Cardiac septum (tissue), 1 donor: ENCODE measurements at regions not wholly inside any gene's neighbourhood (a gene's known extent, or its start where the extent isn't known, plus 50 kb on each side); places are given as distances from the start of the nearest gene placed in this dataset.
"Not testable (repeated sequence)": the region's sequence is repeated elsewhere in the genome, so short reads cannot be mapped to it uniquely, and the experiment has no call there.

ENCODE experiments used
- DNase-seq: peaks from one replicate; pipeline ENCODE4 v3.0.0-alpha.2; 2020; ENCODE audit warnings: low spot score
- intact Hi-C: fragments of 100-400 bp; cut with DNase I; formaldehyde crosslinking; loops from one replicate; pipeline ENCODE4 v1.14.0; 2022
- donor health status: DM: no; HTN: no; CAD: no.

DNA sequence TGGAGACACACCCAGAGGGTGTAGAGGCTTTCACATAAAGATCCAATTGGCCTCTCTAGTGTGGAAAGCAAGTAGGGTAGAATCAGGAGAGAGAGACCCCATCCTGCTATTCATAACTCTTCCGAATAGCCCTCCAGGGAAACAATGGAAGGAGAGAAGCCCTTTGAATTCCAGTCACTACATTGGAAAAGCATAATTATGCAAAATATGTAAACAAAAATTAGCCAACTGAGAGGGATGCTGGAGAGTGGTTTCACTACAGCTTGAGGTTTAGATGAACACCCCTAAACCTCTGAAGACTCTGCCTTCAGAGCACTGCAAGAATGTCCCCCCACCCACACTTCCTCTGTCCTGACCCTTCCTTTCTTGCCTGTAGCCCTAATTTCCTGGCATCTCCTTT lies 197.3 kb upstream of the ANKRD55 start:
- no peak for DNase-seq
- intact Hi-C loops: no loop called here

DNA sequence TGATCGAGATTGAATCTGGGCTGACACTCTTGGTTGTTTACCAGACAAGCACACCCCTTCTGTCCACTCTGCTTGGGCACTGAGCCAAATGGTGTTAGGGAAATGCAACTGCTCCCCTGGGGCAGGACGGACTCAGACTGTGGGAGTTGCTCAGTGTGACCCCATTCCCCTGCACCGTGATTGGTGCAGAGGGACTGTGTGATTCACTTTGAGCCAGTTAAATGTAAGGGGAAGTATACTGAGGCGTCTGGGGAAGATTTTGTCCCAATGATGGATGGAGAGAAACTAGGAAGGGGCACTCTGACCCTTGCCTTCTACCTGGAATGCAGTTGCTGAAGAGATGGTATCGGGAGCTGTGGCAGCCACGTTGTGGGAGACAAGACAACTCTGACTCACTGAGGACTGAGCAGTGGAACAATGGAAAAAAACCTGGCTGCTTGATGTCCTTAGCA lies 196.0 kb upstream of the ANKRD55 start:
- DNase-seq: no peak
- intact Hi-C loops: no loop called here

DNA sequence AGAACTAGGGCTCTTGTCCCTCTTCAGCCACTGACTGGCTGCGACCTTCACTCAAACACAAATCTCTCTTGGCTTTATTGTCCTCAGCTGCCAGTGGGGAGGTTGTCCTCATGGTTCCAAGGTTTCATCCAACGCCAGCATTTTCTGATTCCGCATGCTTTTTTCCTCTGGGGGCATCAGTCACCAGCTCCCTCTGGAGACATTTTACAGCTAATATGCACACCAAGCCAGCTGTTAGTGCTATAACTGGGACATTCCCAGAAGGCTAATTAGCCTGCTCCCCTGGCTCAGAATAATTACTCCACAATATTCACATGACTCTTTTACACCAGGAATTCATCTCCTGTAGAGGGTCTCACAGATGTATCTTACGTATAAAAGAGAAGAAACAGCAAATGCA lies 193.6 kb upstream of the ANKRD55 start:
- intact Hi-C loops: no loop called here
- no peak for DNase-seq

DNA sequence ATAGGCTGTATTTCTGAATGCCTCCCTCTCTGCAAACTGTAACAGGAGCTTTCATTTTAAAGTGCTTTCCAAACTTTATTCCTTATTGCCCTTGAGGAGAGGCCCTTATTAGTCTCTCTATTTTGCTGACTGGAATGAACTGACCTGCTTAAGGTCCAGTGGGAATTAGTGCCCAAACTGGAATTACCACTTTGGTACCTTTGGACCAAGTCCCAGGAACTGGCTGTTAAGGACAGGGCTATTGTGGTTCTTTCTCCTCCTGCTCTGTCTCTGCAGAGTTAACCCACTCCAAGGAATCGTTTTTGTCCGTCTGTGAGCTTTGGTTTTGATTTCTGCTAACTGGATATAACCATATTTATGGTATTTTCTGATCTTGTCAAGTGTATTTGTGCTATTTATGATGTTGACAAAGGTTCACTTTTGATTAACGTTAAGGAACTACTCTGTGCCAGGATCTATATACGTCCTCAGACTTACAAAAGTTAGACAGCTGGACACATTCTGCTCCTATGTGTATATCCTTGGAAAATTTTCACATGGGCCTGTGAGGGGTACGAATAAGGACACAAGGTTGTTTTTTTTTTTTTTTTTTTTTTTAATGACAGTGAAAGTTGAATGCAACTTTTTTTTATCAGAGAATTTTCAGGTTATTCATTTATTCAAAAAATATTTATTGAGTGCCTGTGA lies 189.1 kb upstream of the ANKRD55 start:
- DNase-seq: no peak
- intact Hi-C loops: no loop called here

DNA sequence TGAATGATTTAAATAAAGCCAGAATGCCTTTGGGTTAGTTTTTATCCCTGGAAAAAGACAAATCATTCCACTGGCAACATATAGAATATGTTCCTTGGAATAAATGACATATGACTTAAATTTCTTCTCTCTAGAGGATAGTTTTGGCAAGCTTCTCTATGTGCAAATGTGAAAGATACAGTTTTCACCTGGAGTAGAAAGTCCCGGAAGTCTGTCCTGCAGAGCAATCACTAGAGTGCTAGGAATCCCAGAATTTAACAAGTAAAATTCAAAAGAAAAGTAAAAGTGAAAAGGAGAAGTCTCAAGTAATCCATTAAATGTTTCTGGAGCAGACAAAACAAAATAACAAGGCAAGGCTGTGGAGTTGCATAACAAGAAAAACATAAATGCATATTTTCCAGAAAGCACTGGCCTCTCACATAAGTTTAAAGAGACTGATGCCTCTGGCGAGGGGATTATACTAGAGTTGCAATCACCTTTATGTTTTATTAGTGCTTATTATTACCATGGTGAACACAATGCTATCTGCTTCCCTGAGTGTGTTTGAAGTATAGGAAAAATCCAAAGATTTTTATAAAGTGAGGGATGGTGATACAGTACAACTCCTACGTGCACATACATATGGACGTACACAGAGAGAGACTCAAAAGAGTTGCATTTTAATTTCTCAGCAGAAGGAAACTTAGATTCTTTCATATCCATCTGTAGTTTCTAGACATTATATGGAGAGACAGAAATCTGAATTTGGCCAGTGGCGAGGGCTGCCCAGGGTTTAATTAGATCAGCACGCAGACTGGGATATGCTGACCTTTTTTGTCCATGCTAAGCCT lies 188.3 kb upstream of the ANKRD55 start:
- DNase-seq: no peak
- intact Hi-C loops: no loop called here

DNA sequence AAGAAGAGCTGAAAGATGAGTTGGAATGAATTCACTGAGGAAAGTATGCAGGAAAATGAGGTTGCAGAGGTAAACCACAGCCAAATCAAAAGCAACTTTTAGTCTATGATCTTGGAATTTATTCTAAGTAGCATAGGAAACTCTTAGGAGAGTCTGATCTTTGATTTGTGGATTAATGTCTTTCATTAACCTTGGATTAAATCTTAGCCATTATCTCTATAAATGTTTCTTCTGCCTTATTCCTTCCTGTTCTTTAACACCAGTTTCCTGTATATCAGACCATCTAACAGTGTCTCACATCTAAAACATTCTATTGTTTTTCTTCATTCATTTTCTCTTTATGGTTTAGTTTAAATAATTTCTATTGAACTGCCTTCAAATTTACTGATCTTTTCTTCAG lies 187.2 kb upstream of the ANKRD55 start:
- DNase-seq: no peak
- intact Hi-C loops: no loop called here

DNA sequence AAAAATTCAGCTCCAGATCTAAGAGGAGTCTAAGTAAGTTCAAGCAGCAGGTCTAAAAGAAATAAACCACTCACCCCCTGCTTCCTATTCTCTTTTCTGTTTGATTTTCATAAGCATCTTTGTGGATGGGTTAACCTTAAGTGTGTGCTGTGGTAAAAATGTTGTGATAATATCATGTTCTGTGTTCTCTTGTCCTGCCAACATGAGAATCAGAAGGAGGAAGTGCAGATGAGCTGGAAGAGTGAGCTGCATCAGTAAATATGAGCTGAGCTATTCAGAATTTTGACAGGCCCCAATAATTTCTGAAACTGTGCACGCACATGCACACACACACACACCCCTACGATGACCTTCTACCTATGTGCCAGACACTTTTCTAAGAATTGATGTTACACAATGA lies 186.5 kb upstream of the ANKRD55 start:
- intact Hi-C loops: no loop called here
- no peak for DNase-seq

DNA sequence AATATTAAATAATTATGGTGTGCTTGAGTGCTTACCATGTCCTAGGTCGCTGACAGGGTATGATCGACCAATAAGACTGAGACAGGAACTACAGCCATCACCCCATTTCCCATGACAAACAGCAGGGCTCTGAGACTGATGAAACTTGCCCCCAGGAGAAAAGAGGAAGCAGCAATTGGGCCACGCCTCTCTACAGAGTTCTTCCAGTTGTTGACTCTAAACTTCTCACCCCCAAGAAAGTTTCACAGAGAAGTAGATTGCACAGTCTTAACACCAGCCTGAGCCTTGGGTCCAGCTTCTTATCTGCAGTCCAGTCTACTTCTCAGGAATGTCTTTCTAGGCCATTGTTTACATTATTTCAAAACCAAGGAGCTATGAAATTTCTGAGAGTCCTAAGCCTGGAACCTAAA lies 182.2 kb upstream of the ANKRD55 start:
- DNase-seq: peak; percentile 82
- intact Hi-C loops: no loop called here

DNA sequence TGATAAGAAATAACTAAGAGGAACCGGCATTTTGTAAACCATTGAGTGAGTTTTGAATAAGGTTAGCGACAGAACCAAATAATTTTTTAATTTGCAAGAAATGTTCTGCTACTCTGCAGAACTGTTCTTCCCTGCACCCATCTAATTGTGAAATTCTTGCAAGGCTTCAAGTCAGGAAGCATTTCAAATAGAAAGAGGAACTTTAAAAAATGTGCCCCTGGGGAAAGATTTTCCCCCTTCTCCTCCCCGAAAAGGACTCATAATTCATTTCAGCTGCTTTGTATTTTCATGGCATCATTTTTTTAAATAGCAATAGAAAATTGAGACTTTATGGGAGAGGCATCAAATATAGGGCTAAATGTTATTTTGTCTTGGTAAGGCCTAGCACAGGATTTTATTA lies 180.9 kb upstream of the ANKRD55 start:
- no peak for DNase-seq
- intact Hi-C loops: no loop called here

DNA sequence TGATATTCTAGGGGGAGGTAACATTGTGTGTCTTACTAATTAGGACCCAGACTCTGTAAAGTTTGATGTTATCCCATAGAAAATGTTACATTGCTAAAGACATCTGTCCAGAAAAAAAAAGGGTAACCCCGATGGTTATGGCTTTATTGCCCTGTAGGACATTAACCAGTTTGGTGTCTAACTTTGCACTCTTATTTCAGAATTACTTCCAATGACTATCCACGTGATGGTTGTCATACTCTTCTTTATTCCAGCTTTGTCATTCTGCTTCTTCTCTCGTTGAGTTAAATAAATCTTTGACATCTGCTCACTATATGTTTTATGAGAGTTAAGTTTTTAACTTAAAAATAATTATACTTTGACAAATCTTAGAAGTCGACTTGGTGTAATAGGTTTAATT lies 180.4 kb upstream of the ANKRD55 start:
- no peak for DNase-seq
- intact Hi-C loops: no loop called here

DNA sequence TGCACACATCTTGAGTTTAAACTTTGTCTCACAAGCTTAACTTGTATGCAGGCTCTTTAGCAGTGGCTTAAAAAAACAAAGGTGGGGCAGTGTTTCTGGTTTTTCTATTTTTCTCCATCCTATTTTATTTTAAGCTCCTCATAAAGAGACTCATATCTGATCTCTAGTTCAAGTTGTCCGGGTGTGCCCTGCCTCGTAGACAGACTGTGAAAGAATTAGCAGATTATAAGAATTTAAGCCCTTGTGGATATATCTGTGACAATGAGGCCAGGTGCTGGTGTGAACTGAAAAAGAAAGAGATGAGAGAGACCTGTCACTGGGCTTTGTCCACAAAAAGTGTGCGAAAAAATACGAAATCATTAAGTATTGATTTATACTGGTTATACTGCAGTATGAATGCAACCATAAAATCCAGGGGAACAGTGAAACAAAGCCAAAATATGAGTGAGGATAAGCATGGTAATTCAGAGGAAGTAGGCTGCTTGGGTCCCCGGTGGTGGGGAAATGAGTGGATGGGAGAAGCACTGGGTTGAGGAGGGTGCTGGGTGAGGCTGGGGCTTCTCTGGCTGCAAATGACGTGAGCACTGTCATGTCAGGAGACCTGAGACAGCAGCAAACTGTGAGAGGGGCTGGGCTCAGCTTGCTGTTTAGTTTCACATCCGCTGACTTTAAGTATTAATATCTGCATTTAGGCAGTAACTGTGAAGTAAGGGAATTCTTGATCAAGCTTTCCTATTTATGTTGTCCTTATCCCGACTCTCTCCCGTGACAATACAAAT lies 179.7 kb upstream of the ANKRD55 start:
- intact Hi-C loops: no loop called here
- peak; percentile 77 for DNase-seq

DNA sequence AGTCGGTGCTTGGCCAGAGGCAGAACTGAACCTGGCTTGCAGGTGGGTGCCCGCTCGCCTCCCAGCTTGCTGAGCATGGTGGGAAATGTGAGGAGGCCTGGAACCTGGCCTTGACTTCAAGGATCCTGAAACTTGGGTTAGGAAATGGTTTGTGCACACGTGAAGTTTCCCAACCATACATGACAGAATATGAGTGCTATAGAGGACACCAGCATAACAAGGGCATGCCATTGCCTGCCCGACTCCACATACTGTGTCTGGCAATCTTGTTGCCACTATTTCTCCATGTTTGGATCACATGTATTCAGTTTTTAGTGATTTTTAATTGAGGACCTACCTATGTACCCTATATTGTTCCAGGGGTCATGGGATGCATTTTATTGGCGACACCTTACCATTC lies 177.6 kb upstream of the ANKRD55 start:
- intact Hi-C loops: no loop called here
- no peak for DNase-seq

DNA sequence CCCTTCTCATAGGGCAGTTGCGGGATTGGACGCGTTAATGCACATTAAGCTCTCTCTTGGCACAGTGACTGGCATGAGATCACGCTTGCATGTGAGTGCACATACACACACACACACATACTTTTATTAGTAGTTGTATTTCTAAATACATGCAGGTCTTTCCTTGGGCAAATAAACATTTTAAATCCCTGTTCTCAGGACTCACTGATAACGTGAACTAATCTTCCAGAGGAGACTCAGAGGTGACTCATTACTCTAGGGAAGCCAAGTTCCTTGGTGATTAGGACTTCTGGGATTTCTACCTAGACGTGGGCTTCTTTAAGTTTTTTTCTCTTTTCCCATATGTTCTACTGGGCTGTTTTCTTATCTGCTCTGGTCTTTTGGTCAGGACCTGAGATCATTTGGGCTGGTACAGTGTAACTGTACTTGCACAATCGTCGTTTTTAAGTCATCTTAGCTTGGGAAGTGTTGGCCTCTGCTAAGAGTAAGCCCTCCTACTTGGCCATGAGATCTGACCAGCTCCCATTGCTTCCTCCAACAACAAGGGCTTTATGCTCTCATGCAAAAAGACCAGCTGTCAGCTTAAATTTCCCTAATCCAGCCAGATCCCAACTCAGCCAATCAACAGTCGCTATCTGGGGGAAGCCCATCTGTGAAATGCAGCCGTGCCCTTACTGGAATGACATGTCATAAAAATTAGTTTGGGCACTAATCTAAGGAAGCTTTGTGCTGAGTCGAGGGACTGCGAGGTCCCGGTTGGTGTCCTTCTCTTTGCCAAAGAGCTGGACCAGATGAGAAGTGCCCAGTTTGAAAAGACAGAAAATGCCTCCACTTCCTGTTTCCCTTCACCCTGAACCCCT lies 176.4 kb upstream of the ANKRD55 start:
- intact Hi-C loops: no loop called here
- no peak for DNase-seq

DNA sequence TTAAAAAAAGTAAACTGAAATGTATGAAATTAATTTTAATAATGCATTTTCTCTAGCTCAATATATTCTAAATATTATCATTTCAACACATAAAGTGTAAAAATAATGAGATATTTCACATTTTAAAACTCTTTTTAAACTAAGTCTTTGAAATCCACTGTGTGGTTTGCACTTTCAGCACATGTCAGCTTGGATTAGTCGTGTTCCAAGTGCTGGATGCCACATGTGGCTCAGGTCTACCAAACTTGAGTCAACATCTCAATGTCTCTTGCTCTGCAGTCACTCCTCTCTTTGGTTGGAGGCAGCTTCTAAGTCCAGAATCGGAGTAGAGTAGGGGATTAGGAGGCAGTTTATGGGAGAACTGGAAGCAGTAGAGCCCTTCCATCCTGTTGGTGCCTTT lies 173.7 kb upstream of the ANKRD55 start:
- no peak for DNase-seq
- intact Hi-C loops: no loop called here

DNA sequence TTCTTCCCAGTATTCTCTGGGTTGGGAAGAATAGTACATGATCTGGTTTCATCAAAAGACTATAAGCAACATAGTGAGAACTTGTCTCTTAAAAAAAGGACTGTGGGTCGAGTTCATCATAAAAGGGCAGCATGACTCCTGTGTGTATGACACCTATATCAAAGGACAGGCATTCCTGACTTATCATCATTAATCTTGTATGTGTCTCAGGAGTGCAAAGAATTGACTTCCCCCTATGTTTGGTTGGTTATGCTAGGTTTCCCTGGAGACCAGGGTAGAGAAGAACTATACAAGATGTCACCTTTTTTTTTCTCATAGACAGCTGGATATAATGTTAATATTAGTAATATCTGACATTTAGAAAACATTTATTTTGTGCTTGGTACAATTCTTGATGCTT lies 173.1 kb upstream of the ANKRD55 start:
- no peak for DNase-seq
- intact Hi-C loops: no loop called here

DNA sequence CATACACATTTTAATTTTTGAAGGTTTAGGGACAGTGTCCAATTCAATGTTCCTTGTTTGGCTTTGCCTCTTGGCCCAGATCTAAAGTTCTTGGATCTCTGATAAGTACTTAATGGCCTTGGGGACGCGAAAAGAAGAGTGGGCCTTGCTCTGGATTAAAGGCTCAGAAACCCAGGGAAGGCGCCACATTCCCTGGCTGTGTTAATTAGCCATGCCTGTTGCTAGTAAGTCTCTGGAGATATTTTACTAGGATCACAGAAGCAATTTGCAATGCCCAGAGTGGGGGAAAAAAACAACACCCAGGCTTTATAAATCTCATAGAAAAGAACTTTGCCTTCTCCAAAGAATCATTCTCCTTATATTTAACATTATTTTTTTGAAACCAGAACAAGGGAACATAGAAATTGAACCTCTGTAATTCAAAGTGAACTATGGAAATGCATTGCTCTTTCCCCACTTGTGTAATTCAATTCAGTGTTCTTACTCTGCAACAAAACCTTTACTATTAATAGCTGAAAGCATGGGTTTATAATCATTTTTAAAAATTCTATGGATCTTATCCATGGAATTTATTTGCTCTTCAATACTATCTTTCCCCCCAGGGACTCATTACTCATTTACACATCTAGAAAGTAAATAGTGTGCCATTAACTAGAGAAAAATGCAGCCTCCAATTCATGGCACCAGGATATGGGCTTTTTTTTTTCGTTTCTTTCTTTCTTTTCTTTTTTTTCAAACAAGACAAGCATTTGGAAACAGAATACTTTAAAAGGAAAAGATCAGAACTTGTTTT lies 172.2 kb upstream of the ANKRD55 start:
- DNase-seq: no peak
- intact Hi-C loops: no loop called here

DNA sequence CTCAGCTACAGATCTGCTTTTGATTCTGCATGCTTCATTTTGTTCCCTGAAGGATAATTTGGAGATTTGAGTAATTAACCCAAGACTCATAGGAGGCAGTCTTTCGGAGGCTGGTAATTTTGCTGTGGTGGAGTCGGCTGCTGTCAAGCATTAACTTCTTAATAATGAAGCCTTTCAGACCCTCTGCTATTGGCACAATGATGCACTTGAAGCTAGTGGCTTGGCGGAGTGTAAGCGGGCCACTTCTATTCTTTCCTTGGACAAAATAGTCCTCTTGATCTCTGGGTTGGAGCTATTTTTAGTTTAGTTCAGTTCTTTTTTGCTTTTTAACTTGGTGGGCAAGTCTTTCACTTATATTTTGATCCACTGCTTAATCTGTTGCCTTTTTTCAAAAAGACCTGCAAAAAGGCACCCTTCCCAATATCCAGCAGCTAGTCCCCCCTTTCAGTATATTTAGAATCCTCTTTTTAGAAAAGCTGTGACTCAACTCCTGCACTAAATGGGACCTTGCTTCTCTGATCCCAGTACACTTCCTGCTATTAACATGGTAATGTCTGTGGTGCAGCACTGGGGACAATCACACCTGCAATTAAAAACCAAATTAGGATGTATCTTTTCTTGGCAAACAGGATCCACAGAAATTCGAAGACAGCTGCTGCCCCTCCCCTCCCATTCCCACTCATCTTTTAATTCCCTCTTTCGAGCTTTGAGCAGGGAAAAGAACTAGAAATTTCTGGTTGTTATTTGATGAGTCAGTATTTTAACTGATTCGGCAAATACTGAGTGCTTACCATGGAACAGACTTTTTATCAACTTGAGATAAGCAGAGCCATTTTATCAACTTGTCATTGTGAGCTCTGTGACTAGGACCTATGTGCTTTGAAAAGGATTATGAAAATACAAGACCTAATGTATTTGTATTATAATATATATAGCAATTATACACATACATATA lies 169.4 kb upstream of the ANKRD55 start:
- intact Hi-C loops: no loop called here
- no peak for DNase-seq

DNA sequence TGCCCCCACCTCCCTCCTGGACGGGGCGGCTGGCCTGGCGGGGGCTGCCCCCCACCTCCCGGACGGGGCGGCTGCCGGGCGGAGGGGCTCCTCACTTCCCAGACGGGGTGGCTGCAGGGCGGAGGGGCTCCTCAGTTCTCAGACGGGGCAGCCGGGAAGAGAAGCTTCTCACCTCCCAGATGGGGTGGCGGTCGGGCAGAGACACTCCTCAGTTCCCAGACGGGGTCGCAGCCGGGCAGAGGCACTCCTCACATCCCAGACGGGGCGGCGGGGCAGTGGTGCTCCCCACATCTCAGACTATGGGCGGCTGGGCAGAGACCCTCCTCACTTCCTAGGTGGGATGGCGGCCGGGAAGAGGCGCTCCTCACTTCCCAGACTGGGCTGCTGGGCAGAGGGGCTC lies 164.7 kb upstream of the ANKRD55 start:
- intact Hi-C loops, DNase-seq: not testable (repeated sequence)
